Cardiac muscle cell (in vitro differentiated cells and primary cell): ENCODE measurements at regions not wholly inside any gene's neighbourhood (a gene's known extent, or its start where the extent isn't known, plus 50 kb on each side); places are given as distances from the start of the nearest gene placed in this dataset.

Source experiments
- DNase-seq, 2 donors: peaks; one replicate each; pipeline versions ENCODE4 v3.0.0 to v3.0.0-alpha.2; 2010 to 2017; ENCODE audit warnings: low read depth in 1 of 2, low spot score in 1 of 2
- H3K27ac ChIP-seq: fragments of 200-600 bp; sonication (generic); 2 replicates; pipeline ENCODE4 v1.5.1; 2016
- H3K27me3 ChIP-seq: fragments of 200-600 bp; sonication (generic); 2 replicates; pipeline ENCODE4 v1.6.0; 2016; ENCODE audit warnings: control low read depth
- H3K36me3 ChIP-seq: fragments of 200-600 bp; sonication (generic); 2 replicates; pipeline ENCODE4 v1.5.1; 2016; ENCODE audit warnings: control low read depth
- H3K4me1 ChIP-seq: fragments of 200-600 bp; sonication (generic); 2 replicates; pipeline ENCODE4 v1.8.1; 2017; ENCODE audit warnings: low read depth, mild to moderate bottlenecking, mixed run types
- H3K4me3 ChIP-seq: fragments of 200-600 bp; sonication (generic); 2 replicates; pipeline ENCODE4 v1.5.1; 2016; ENCODE audit warnings: mild to moderate bottlenecking
- H3K9me3 ChIP-seq: fragments of 200-600 bp; sonication (generic); 2 replicates; pipeline ENCODE4 v1.5.1; 2017; ENCODE audit warnings: low read depth, mild to moderate bottlenecking, control low read depth
- TF ChIP-seq, protein P1 (sequence below): IDR thresholded peaks from 2 replicates; pipeline ENCODE4 v1.5.1; 2012; ENCODE audit warnings: low read depth, mild to moderate bottlenecking, low read length

DNA sequence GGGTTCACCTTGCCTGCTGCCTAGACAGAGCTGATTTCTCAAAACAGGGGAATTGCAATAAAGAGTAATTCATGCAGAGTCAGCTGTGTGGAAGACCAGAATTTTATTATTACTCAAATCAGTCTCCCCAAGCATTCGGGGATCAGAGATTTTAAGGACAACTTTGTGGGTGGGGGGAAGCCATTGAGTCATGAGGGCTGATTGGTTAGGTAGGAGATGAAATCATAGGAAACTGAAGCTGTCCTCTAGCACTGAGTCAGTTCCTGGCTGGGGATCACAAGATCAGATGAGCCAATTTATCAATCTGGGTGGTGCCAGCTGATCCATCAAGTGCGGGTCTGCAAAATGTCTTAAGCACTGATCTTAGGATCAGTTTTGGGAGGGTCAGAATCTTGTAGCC, 159.1 kb upstream of the MAP1B start:
- Histone ChIP-seq H3K4me1 (no peaks in the 10 kb centered on the region), H3K9me3 (no peaks in the 10 kb centered on the region), H3K4me3 (no peak overlapping the region), H3K36me3 (no peaks in the 10 kb centered on the region), H3K27ac (no peak overlapping the region), H3K27me3 (no peaks in the 10 kb centered on the region)
- no peak for DNase-seq
- TF ChIP-seq, protein P1, sequence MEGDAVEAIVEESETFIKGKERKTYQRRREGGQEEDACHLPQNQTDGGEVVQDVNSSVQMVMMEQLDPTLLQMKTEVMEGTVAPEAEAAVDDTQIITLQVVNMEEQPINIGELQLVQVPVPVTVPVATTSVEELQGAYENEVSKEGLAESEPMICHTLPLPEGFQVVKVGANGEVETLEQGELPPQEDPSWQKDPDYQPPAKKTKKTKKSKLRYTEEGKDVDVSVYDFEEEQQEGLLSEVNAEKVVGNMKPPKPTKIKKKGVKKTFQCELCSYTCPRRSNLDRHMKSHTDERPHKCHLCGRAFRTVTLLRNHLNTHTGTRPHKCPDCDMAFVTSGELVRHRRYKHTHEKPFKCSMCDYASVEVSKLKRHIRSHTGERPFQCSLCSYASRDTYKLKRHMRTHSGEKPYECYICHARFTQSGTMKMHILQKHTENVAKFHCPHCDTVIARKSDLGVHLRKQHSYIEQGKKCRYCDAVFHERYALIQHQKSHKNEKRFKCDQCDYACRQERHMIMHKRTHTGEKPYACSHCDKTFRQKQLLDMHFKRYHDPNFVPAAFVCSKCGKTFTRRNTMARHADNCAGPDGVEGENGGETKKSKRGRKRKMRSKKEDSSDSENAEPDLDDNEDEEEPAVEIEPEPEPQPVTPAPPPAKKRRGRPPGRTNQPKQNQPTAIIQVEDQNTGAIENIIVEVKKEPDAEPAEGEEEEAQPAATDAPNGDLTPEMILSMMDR: no peak

DNA sequence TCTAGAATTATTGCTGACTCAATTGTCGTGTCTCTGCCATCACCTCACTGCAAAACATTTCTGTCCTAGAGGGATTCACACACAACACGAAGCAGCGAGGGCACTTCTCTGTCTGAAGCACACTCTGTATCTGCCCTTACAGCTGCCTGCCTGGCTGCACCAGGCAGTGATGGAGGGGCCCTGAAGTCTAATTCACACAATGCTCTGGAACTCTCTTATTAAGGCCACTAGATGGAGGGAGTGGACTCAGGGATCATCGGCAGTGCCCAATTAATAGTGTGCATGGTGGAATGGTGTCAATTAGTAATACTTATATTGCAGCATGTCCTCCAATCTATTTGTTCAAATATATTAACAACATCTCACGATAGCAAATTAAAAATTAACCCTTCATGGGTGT, 157.5 kb upstream of the MAP1B start:
- TF ChIP-seq, protein P1: no peak
- H3K9me3 ChIP-seq: no peaks in the 10 kb centered on the region
- DNase-seq: no peak

DNA sequence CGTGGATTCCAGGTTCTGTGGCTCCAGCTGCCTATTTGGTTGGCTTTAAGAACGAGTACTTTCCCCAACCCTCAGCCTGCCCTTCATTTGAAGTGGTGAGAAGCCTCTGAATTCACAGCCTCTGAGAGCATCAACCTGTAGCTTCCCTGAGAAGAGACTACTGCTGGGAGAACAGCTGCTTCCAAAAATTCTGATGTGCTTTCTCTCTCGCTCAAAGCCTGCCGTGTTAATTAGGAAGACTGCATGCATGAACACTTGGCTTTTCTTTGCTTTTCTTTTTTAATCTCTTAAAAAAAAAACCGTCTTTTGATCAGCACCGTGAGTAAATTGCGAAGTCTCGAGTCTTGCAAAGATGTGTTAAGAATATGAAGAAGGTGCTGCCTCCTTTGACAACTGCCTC, 153.4 kb upstream of the MAP1B start:
- Histone ChIP-seq H3K9me3 (no peaks in the 10 kb centered on the region), H3K36me3 (no peaks in the 10 kb centered on the region), H3K4me3 (no peak overlapping the region), H3K27ac (no peak overlapping the region), H3K4me1 (peaks cover 12% of the 10 kb centered on the region), H3K27me3 (no peaks in the 10 kb centered on the region)
- DNase-seq: no peak
- TF ChIP-seq, protein P1: no peak

More for the DNA sequence above, 157.5 kb upstream of the MAP1B start:
- H3K4me1 ChIP-seq: no peaks in the 10 kb centered on the region
- H3K4me3 ChIP-seq: no peak overlapping the region
- H3K27me3 ChIP-seq: no peaks in the 10 kb centered on the region
- no peak overlapping the region for H3K27ac ChIP-seq
- no peaks in the 10 kb centered on the region for H3K36me3 ChIP-seq

DNA sequence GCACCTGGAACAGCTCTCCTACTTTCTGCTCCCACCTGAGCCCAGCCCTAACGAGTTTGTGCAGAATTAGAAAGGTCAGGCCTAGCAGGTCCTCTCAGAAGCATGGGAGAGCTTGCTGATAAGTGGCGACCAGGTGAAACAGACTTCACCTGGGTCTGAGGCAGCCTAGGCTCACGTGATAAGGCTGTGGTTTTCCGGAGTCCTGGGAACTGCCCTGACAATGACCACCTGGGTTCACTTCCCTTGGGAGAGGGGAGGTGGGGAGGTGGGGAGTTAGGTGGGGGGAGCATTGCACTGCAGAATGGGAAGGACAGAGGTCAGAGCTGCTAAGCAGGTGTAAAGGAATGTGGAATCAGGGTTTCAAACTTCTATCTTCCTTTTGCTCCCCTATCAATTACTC, 152.9 kb upstream of the MAP1B start:
- no peak overlapping the region for H3K4me3 ChIP-seq
- no peaks in the 10 kb centered on the region for H3K27me3 ChIP-seq
- peaks cover 12% of the 10 kb centered on the region for H3K4me1 ChIP-seq
- H3K27ac ChIP-seq: no peak overlapping the region
- H3K9me3 ChIP-seq: no peaks in the 10 kb centered on the region
- H3K36me3 ChIP-seq: no peaks in the 10 kb centered on the region
- TF ChIP-seq, protein P1: no peak
- DNase-seq: no peak

DNA sequence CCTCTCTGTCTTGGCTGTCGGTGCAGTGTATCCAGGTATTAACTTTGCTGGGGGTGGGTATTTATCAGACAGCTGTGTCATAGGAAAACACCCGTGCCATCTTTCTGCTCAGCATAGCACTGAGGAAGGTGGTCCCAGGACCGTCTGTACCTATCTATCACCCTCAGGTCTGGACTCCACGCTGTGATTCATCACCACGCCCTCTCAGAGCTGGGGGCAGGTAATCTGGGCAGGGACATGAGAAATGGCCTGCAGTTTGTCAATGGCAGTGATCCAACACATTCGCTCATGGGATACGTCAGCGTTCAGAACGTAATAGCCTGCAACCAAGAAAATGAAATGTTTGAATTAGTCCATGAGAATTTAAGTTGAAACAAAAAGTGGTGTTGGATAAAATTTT, 151.6 kb upstream of the MAP1B start:
- Histone ChIP-seq H3K27ac (no peak overlapping the region), H3K36me3 (no peaks in the 10 kb centered on the region), H3K4me3 (no peak overlapping the region), H3K27me3 (no peaks in the 10 kb centered on the region), H3K4me1 (peaks cover 12% of the 10 kb centered on the region), H3K9me3 (no peaks in the 10 kb centered on the region)
- TF ChIP-seq, protein P1: no peak
- no peak for DNase-seq
